Right lobe of liver (tissue), 6 donors: ENCODE measurements at regions not wholly inside any gene's neighbourhood (a gene's known extent, or its start where the extent isn't known, plus 50 kb on each side); places are given as distances from the start of the nearest gene placed in this dataset.

Source experiments
- ATAC-seq, 4 donors: fragments of 200-7000 bp; cut with Tn5 transposase; one replicate each; pipeline ENCODE4 v1.9.1; 2020; ENCODE audit warnings: mild to moderate bottlenecking in 4 of 4, moderate library complexity in 4 of 4
- DNase-seq, 3 donors: peaks; one replicate each; pipeline ENCODE4 v3.0.0-alpha.2; 2020
- H3K27ac ChIP-seq, 3 donors: fragments of 200-600 bp; one replicate each; pipeline ENCODE4 v1.8.0; 2022
- H3K27me3 ChIP-seq, 2 donors: fragments of 200-600 bp; one replicate each; pipeline ENCODE4 v1.8.0; 2022
- H3K36me3 ChIP-seq, 4 donors: fragments of 200-600 bp; sonication (generic) in 1 of 4; one replicate each; pipeline versions ENCODE4 v1.5.1 to v1.8.0; 2017 to 2022; ENCODE audit warnings: control low read depth in 1 of 4
- H3K4me1 ChIP-seq, 4 donors: fragments of 200-600 bp; sonication (generic) in 1 of 4; one replicate each; pipeline versions ENCODE4 v1.5.1 to v1.8.0; 2017 to 2022; ENCODE audit warnings: control low read depth in 1 of 4
- H3K4me3 ChIP-seq, 3 donors: fragments of 200-600 bp; one replicate each; pipeline ENCODE4 v1.8.0; 2022
- H3K9me3 ChIP-seq, 4 donors: fragments of 200-600 bp; sonication (generic) in 1 of 4; one replicate each; pipeline versions ENCODE4 v1.5.1 to v1.8.0; 2017 to 2022; ENCODE audit warnings: control low read depth in 1 of 4
- CTCF ChIP-seq, 4 donors: fragments of 200-600 bp in 3 of 4; fragments of 450-650 bp in 1 of 4; IDR thresholded peaks; one replicate each; pipeline versions ENCODE4 v1.5.1 to v1.8.0; 2016 to 2022; ENCODE audit warnings: antibody characterized with exemption in 4 of 4, mild to moderate bottlenecking in 2 of 4
- POLR2A ChIP-seq: fragments of 450-650 bp; IDR thresholded peaks from one replicate; pipeline ENCODE4 v1.6.1; 2017; ENCODE audit warnings: antibody characterized with exemption, mild to moderate bottlenecking
- WGBS: methylation state at CpG from one replicate; pipeline ENCODE4 v1.1.6; 2018; ENCODE audit warnings: low coverage, low lambda C conversion rate; ENCODE audit not compliant: insufficient coverage; ENCODE audit errors: missing lambda C conversion rate; 5-methylcytosine and 5-hydroxymethylcytosine counted together
- intact Hi-C, 2 donors: fragments of 100-400 bp; cut with DNase I; formaldehyde crosslinking; loops; one replicate each; pipeline versions ENCODE4 v1.11.2 to v1.14.1; 2022
- donor health status: DM: no; HTN: yes; CAD: no.
- donor health status: DM: no; HTN: no; CAD: no.
- donor health status: DM: no; HTN: no; CAD: no.
- donor health status: DM: no; HTN: yes; CAD: no.
- donor health status: DM: no; HTN: yes; CAD: no.

- DNase-seq (peak in 1 of 3 donors; percentile 17), ATAC-seq (no peak)
- H3K9me3 ChIP-seq: no peaks in the 10 kb centered on the region
Observed at GRCh38 chr6:67030861-67031260, 1323.8 kb upstream of the EYS start.

GRCh38 chr6:67016921-67017460 is 1310.0 kb upstream of the EYS start:
- Histone ChIP-seq H3K4me3 (no peak overlapping the region), H3K9me3 (no peaks in the 10 kb centered on the region), H3K27me3 (no peaks in the 10 kb centered on the region), H3K4me1 (no peaks in the 10 kb centered on the region), H3K36me3 (no peaks in the 10 kb centered on the region), H3K27ac (no peak overlapping the region)
- ATAC-seq (no peak), DNase-seq (no peak)
- TF ChIP-seq POLR2A (no peak), CTCF (IDR thresholded peaks at IDR 0.05) (no peak)
- 35% methylated on average over 1 of the region's 1 CpG for WGBS
- intact Hi-C loops: no loop called here

More at GRCh38 chr6:67030861-67031260, 1323.8 kb upstream of the EYS start:
- no peaks in the 10 kb centered on the region for H3K27me3 ChIP-seq
- WGBS: 80% methylated on average over 1 of the region's 19 CpGs
- H3K4me1 ChIP-seq: no peaks in the 10 kb centered on the region
- H3K27ac ChIP-seq: no peak overlapping the region
- no peak overlapping the region for H3K4me3 ChIP-seq
- no peaks in the 10 kb centered on the region for H3K36me3 ChIP-seq
- no peak for TF ChIP-seq CTCF (IDR thresholded peaks at IDR 0.05)
- no peak for TF ChIP-seq POLR2A
- intact Hi-C loops: no loop called here

GRCh38 chr6:67011441-67011840 is 1304.4 kb upstream of the EYS start:
- H3K4me1 ChIP-seq: no peaks in the 10 kb centered on the region
- H3K9me3 ChIP-seq: no peaks in the 10 kb centered on the region
- no peak overlapping the region for H3K4me3 ChIP-seq
- WGBS: 35% methylated on average over 4 of the region's 4 CpGs
- H3K36me3 ChIP-seq: no peaks in the 10 kb centered on the region
- H3K27ac ChIP-seq: no peak overlapping the region
- H3K27me3 ChIP-seq: no peaks in the 10 kb centered on the region
- no peak for ATAC-seq
- TF ChIP-seq POLR2A (no peak), CTCF (IDR thresholded peaks at IDR 0.05) (no peak)
- intact Hi-C loops: no loop called here
- DNase-seq: no peak

GRCh38 chr6:67009818-67010217 is 1302.8 kb upstream of the EYS start:
- 37% methylated on average over 6 of the region's 8 CpGs for WGBS
- TF ChIP-seq POLR2A (no peak), CTCF (IDR thresholded peaks at IDR 0.05) (peak in 2 of 4 donors; percentile 6 to 8)
- H3K27me3 ChIP-seq: no peaks in the 10 kb centered on the region
- DNase-seq: no peak
- H3K27ac ChIP-seq: no peak overlapping the region
- no peaks in the 10 kb centered on the region for H3K36me3 ChIP-seq
- intact Hi-C loops: no loop called here
- no peak for ATAC-seq
- no peaks in the 10 kb centered on the region for H3K4me1 ChIP-seq
- H3K4me3 ChIP-seq: no peak overlapping the region
- no peaks in the 10 kb centered on the region for H3K9me3 ChIP-seq

GRCh38 chr6:67003844-67004243 is 1296.8 kb upstream of the EYS start:
- no peak overlapping the region for H3K27ac ChIP-seq
- no peak overlapping the region for H3K4me3 ChIP-seq
- ATAC-seq (no peak), DNase-seq (no peak)
- intact Hi-C loops: no loop called here
- TF ChIP-seq CTCF (IDR thresholded peaks at IDR 0.05) (no peak), POLR2A (no peak)
- no peaks in the 10 kb centered on the region for H3K9me3 ChIP-seq
- H3K27me3 ChIP-seq: no peaks in the 10 kb centered on the region
- no peaks in the 10 kb centered on the region for H3K4me1 ChIP-seq
- H3K36me3 ChIP-seq: no peaks in the 10 kb centered on the region
- WGBS: 64% methylated on average over 3 of the region's 3 CpGs
